ENCODE measurements at regions not wholly inside any gene's neighbourhood (a gene's known extent, or its start where the extent isn't known, plus 50 kb on each side); places are given as distances from the start of the nearest gene placed in this dataset.

DNA sequence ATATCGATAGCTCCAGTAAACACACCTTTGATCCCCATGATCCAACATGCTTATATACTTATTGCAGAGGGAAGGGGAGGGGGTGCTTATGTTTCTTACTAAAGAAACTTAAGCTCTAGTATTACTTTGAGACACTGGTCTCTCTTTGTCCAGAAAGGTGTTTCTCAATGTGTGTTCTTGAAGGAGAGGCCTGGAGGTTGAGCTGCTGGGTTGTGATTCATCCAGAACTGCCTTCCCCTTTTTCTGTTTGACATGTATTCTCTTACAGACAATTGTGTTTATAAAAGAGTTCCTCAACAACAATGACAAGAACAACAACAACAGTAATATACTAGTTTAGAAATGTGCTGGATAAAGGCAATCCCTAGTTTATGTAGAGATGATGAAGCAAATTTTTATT lies 516.0 kb upstream of the FAM98A start:
- no peak for TF ChIP-seq EZH2phosphoT487 (IDR thresholded peaks at IDR 0.05; ENCODE audit: borderline replicate concordance, low read length)
- TF ChIP-seq, protein P1, sequence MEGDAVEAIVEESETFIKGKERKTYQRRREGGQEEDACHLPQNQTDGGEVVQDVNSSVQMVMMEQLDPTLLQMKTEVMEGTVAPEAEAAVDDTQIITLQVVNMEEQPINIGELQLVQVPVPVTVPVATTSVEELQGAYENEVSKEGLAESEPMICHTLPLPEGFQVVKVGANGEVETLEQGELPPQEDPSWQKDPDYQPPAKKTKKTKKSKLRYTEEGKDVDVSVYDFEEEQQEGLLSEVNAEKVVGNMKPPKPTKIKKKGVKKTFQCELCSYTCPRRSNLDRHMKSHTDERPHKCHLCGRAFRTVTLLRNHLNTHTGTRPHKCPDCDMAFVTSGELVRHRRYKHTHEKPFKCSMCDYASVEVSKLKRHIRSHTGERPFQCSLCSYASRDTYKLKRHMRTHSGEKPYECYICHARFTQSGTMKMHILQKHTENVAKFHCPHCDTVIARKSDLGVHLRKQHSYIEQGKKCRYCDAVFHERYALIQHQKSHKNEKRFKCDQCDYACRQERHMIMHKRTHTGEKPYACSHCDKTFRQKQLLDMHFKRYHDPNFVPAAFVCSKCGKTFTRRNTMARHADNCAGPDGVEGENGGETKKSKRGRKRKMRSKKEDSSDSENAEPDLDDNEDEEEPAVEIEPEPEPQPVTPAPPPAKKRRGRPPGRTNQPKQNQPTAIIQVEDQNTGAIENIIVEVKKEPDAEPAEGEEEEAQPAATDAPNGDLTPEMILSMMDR (conservative IDR thresholded peaks at IDR 0.05; ENCODE audit: low read depth, low read length) = no peak
